ENCODE measurements at regions not wholly inside any gene's neighbourhood (a gene's known extent, or its start where the extent isn't known, plus 50 kb on each side); places are given as distances from the start of the nearest gene placed in this dataset.

GRCh38 chr7:112882991-112883390, 92.8 kb upstream of the TMEM168 start:
- no peaks in the 10 kb centered on the region for H3K27me3 ChIP-seq
- TF ChIP-seq POLR2A (IDR thresholded peaks at IDR 0.05): no peak
- TF ChIP-seq CTCF (IDR thresholded peaks at IDR 0.05): no peak
- DNase-seq: no peak
- intact Hi-C loops (cut with DNase I): no loop called here
- peaks cover 0 to 6% (median 0%) of the 10 kb centered on the region in 3 donors for H3K36me3 ChIP-seq
- H3K4me3 ChIP-seq: no peak overlapping the region
- H3K27ac ChIP-seq: no peak overlapping the region
- peaks cover 0 to 3% (median 0%) of the 10 kb centered on the region in 3 donors for H3K4me1 ChIP-seq
- no peaks in the 10 kb centered on the region for H3K9me3 ChIP-seq

- intact Hi-C loops (cut with DNase I): no loop called here
- Histone ChIP-seq H3K9me3 (no peaks in the 10 kb centered on the region), H3K27me3 (no peaks in the 10 kb centered on the region), H3K4me3 (no peak overlapping the region), H3K36me3 (peaks cover 0 to 6% (median 0%) of the 10 kb centered on the region in 3 donors), H3K27ac (no peak overlapping the region), H3K4me1 (peaks cover 0 to 3% (median 0%) of the 10 kb centered on the region in 3 donors)
- no peak for DNase-seq
- 69 to 78% methylated on average over 3 of the region's 3 CpGs for WGBS, 2 donors
- TF ChIP-seq POLR2A (IDR thresholded peaks at IDR 0.05) (no peak), CTCF (IDR thresholded peaks at IDR 0.05) (no peak)
Measured at GRCh38 chr7:112882511-112882910, 92.3 kb upstream of the TMEM168 start.

- TF ChIP-seq CTCF (IDR thresholded peaks at IDR 0.05) (no peak), POLR2A (IDR thresholded peaks at IDR 0.05) (no peak)
- no peak overlapping the region for H3K4me3 ChIP-seq
- no peak for DNase-seq
- WGBS, 2 donors: 100% methylated on average over 1 of the region's 4 CpGs; no CpG with 5 or more reads in 1 of the 2 donors
- peaks cover 0 to 6% (median 0%) of the 10 kb centered on the region in 3 donors for H3K36me3 ChIP-seq
- H3K27me3 ChIP-seq: no peaks in the 10 kb centered on the region
- no peaks in the 10 kb centered on the region for H3K9me3 ChIP-seq
- H3K4me1 ChIP-seq: peaks cover 0 to 3% (median 0%) of the 10 kb centered on the region in 3 donors
- intact Hi-C loops (cut with DNase I): no loop called here
- no peak overlapping the region for H3K27ac ChIP-seq
Measured at GRCh38 chr7:112882022-112882421, 91.8 kb upstream of the TMEM168 start.

GRCh38 chr7:112880818-112881418, 90.7 kb upstream of the TMEM168 start:
- DNase-seq: no peak
- Histone ChIP-seq H3K36me3 (peaks cover 0 to 5% (median 0%) of the 10 kb centered on the region in 3 donors), H3K27ac (no peak overlapping the region), H3K27me3 (no peaks in the 10 kb centered on the region), H3K4me1 (peaks cover 0 to 3% (median 0%) of the 10 kb centered on the region in 3 donors), H3K4me3 (no peak overlapping the region), H3K9me3 (no peaks in the 10 kb centered on the region)
- 79 to 93% methylated on average over 2 to 5 of the region's 10 CpGs for WGBS, 2 donors
- TF ChIP-seq CTCF (IDR thresholded peaks at IDR 0.05): no peak
- TF ChIP-seq POLR2A (IDR thresholded peaks at IDR 0.05): no peak
- intact Hi-C loops (cut with DNase I): no loop called here

- intact Hi-C loops (cut with DNase I): no loop called here
- Histone ChIP-seq H3K4me1 (no peaks in the 10 kb centered on the region), H3K4me3 (no peak overlapping the region), H3K27me3 (no peaks in the 10 kb centered on the region), H3K9me3 (no peaks in the 10 kb centered on the region), H3K27ac (no peak overlapping the region), H3K36me3 (no peaks in the 10 kb centered on the region)
- no peak for DNase-seq
- WGBS, 2 donors: 80 to 87% methylated on average over 7 of the region's 7 CpGs
- TF ChIP-seq CTCF (IDR thresholded peaks at IDR 0.05) (no peak), POLR2A (IDR thresholded peaks at IDR 0.05) (no peak)
Measured at GRCh38 chr7:112877691-112878460, 87.7 kb upstream of the TMEM168 start.

Measured in esophagus squamous epithelium (tissue), 5 donors.